Activated naive CD4-positive, alpha-beta T cell treated with anti-CD3 and anti-CD28 coated beads, Interleukin-2, amount 10 ng/mL, durations not matched to agents 7 days and 5 days (primary cell): ENCODE measurements at regions not wholly inside any gene's neighbourhood (a gene's known extent, or its start where the extent isn't known, plus 50 kb on each side); places are given as distances from the start of the nearest gene placed in this dataset.
"Not testable (repeated sequence)": the region's sequence is repeated elsewhere in the genome, so short reads cannot be mapped to it uniquely, and the experiment has no call there.

Experiments used
- CTCF ChIA-PET: fragments of 350-600 bp; sonication (Branson Sonifier 250); formaldehyde crosslinking; loops from one replicate; lab custom pipeline; 2021; ENCODE audit warnings: antibody characterized with exemption; lab: Charles Lee
- DNase-seq: peaks from one replicate; pipeline ENCODE4 v3.0.0-alpha.2; 2020
- H3K27ac Mint-ChIP-seq: one replicate; pipeline ENCODE4 v1.8.0; 2021; ENCODE audit warnings: mild to moderate bottlenecking, moderate library complexity, mixed read lengths
- H3K27me3 Mint-ChIP-seq: one replicate; pipeline ENCODE4 v1.8.0; 2021; ENCODE audit warnings: mild to moderate bottlenecking, mixed read lengths
- H3K36me3 Mint-ChIP-seq: one replicate; pipeline ENCODE4 v1.8.0; 2021; ENCODE audit warnings: mixed read lengths
- H3K4me1 Mint-ChIP-seq: one replicate; pipeline ENCODE4 v1.8.0; 2021; ENCODE audit warnings: mixed read lengths
- H3K4me3 Mint-ChIP-seq: one replicate; pipeline ENCODE4 v1.8.0; 2021; ENCODE audit warnings: mild to moderate bottlenecking, moderate library complexity, mixed read lengths
- H3K9me3 Mint-ChIP-seq: one replicate; pipeline ENCODE4 v1.8.0; 2021; ENCODE audit warnings: mixed read lengths

- H3K4me3 Mint-ChIP-seq, H3K4me1 Mint-ChIP-seq, H3K9me3 Mint-ChIP-seq, H3K27ac Mint-ChIP-seq, H3K36me3 Mint-ChIP-seq, DNase-seq, CTCF ChIA-PET, H3K27me3 Mint-ChIP-seq: not testable (repeated sequence)
Observed at GRCh38 chr3:75241226-75241962, 422.7 kb upstream of the FRG2C start.

DNA sequence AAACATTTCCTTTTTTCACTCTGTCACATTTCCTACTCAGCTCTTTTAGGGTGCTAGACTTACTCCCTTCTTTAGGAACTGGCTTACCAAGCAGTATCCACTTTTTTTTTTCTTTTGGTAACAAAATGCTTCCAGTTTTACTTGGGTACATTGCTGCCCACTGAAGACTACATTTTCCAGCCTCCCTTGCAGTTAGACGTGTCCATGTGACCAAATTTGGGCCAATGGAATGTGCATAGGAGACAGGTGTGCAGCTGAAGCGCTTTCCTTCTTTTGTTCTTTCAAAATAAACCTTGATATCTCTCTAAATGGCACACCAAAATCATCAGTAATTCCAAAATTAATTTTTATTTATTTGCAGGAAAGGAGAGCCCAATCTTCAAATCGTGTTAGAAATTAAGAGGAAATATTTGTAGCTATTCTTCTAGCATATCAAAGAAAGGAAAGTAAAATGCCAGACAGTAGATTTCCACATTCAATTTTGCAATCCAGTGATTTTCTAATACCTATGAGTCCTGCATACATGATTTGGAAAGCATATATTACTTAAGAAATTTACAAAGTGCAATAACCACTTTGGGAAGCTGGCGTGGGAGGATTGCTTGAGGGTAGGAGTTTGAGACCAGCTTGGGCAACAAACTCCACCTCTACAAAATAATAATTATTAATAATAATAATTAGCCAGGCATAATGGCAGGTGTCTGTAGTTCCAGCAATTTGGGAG lies 422.0 kb upstream of the FRG2C start:
- CTCF ChIA-PET, result no interaction called here
- no peak for DNase-seq
- H3K27ac Mint-ChIP-seq, result no peak overlapping the region
- no peaks in the 10 kb centered on the region for H3K9me3 Mint-ChIP-seq
- no peak overlapping the region for H3K4me3 Mint-ChIP-seq
- no peaks in the 10 kb centered on the region for H3K36me3 Mint-ChIP-seq
- no peaks in the 10 kb centered on the region for H3K4me1 Mint-ChIP-seq
- no peaks in the 10 kb centered on the region for H3K27me3 Mint-ChIP-seq

GRCh38 chr3:75248974-75249373 lies 415.2 kb upstream of the FRG2C start:
- Mint-ChIP-seq H3K9me3 (no peaks in the 10 kb centered on the region), H3K4me3 (no peak overlapping the region), H3K36me3 (no peaks in the 10 kb centered on the region), H3K4me1 (peaks cover 5% of the 10 kb centered on the region), H3K27ac (no peak overlapping the region), H3K27me3 (no peaks in the 10 kb centered on the region)
- no peak for DNase-seq
- CTCF ChIA-PET, result no interaction called here

GRCh38 chr3:75254685-75255084 lies 409.4 kb upstream of the FRG2C start:
- Mint-ChIP-seq H3K27me3 (no peaks in the 10 kb centered on the region), H3K9me3 (no peaks in the 10 kb centered on the region), H3K36me3 (no peaks in the 10 kb centered on the region), H3K4me3 (no peak overlapping the region), H3K27ac (no peak overlapping the region), H3K4me1 (no peaks in the 10 kb centered on the region)
- CTCF ChIA-PET, result no interaction called here
- DNase-seq, result no peak

GRCh38 chr3:75258825-75259683 lies 405.1 kb upstream of the FRG2C start:
- H3K27ac Mint-ChIP-seq, H3K27me3 Mint-ChIP-seq, H3K36me3 Mint-ChIP-seq, H3K4me3 Mint-ChIP-seq, H3K4me1 Mint-ChIP-seq, DNase-seq, H3K9me3 Mint-ChIP-seq: not testable (repeated sequence)
- CTCF ChIA-PET, result interaction anchor here (1.9 kb wide), 1 partner anchor 170 kb away, joined by 5 read pairs; no protein-coding TSS in a partner anchor

DNA sequence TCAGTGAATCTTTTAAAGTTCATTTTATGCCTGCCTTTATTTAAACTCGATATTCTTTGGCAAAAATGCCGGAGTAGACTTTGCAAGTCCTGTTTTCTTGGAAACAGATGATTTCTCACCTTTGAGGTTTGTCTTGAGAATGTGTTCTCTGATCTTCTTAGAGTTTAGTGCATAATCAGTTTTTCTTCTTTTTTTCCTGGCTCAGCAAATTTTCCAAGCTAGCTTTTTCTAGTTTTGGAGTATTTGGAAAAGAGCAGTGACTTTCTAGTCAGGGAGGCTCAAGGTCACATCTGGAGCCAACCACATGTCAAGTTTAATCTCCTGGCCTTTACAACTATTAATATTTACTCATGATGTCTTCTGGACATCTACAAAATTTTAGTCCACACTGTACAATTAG lies 403.2 kb upstream of the FRG2C start:
- H3K4me3 Mint-ChIP-seq, H3K36me3 Mint-ChIP-seq, H3K27me3 Mint-ChIP-seq, H3K4me1 Mint-ChIP-seq, DNase-seq, H3K9me3 Mint-ChIP-seq, CTCF ChIA-PET, H3K27ac Mint-ChIP-seq: not testable (repeated sequence)

DNA sequence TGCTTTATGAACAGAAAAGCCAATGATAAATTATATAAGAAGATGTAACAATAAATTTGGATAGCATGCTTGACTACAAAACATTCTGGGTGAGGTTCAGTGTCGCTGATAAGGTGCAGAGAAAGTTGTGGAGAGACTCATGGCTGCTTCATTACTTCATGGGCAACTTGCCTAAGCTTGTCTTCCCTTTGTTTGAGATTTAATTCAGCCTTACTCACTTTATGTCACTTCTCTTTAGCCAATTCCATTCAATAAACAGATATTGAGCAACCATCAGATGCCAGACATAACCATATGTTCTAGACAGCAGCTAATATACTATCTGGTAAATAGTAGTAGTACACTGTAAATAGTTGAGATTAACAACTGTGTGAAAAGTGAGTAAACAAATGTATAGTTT lies 401.5 kb upstream of the FRG2C start:
- no peak for DNase-seq

DNA sequence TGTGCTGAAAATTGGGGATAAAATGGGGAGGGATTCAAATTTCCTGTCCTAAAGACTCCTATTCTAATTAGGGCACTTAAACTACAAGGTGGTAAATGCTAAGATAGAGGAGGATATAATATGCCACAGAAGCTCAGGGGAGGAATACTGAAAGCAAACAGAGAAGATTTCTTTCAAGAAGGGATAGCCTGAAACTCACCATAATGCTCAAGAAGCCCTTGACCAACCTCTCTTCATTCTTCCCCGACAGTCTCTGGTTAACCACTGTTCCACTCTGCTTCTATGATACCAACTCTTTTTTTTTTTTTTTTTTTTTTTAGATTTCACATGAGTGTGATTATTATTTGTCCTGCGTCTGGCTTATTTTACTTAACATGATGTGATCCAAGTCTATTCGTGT lies 398.2 kb upstream of the FRG2C start:
- CTCF ChIA-PET, result no interaction called here
- no peaks in the 10 kb centered on the region for H3K27me3 Mint-ChIP-seq
- no peak overlapping the region for H3K27ac Mint-ChIP-seq
- no peaks in the 10 kb centered on the region for H3K9me3 Mint-ChIP-seq
- DNase-seq, result no peak
- no peaks in the 10 kb centered on the region for H3K36me3 Mint-ChIP-seq
- H3K4me3 Mint-ChIP-seq, result no peak overlapping the region
- H3K4me1 Mint-ChIP-seq, result no peaks in the 10 kb centered on the region

More for the DNA sequence above, 401.5 kb upstream of the FRG2C start:
- Mint-ChIP-seq H3K36me3 (no peaks in the 10 kb centered on the region), H3K27ac (no peak overlapping the region), H3K27me3 (no peaks in the 10 kb centered on the region), H3K4me3 (no peak overlapping the region), H3K4me1 (no peaks in the 10 kb centered on the region), H3K9me3 (no peaks in the 10 kb centered on the region)
- CTCF ChIA-PET, result no interaction called here

GRCh38 chr3:75268576-75268975 lies 395.6 kb upstream of the FRG2C start:
- H3K4me3 Mint-ChIP-seq, H3K9me3 Mint-ChIP-seq, DNase-seq, H3K27ac Mint-ChIP-seq, H3K27me3 Mint-ChIP-seq, CTCF ChIA-PET, H3K4me1 Mint-ChIP-seq, H3K36me3 Mint-ChIP-seq: not testable (repeated sequence)

DNA sequence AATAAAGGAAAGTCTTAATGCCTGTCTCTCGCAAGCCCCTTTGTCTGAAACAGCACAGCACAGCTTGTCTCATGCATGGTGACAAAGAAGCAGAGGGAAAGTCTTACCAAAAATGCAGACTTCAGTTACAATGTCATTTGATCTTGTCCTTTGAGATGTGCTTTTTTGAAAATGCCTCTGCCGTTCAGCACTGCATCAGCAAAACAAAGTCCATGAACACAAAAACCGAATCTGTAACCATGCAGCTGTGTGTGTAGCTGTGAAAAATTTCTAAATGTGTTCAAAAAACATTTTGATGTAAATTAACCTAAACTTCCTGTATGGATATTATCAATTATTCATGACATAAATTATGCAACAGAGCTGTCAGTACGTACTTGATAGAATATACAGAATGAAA lies 391.9 kb upstream of the FRG2C start:
- CTCF ChIA-PET, DNase-seq, H3K27ac Mint-ChIP-seq, H3K4me3 Mint-ChIP-seq, H3K9me3 Mint-ChIP-seq, H3K27me3 Mint-ChIP-seq, H3K36me3 Mint-ChIP-seq, H3K4me1 Mint-ChIP-seq: not testable (repeated sequence)

GRCh38 chr3:75272691-75273090 lies 391.4 kb upstream of the FRG2C start:
- DNase-seq, result no peak
- no peak overlapping the region for H3K4me3 Mint-ChIP-seq
- CTCF ChIA-PET, result no interaction called here
- no peak overlapping the region for H3K27ac Mint-ChIP-seq
- no peaks in the 10 kb centered on the region for H3K4me1 Mint-ChIP-seq
- H3K9me3 Mint-ChIP-seq, result no peaks in the 10 kb centered on the region
- H3K36me3 Mint-ChIP-seq, result no peaks in the 10 kb centered on the region
- H3K27me3 Mint-ChIP-seq, result no peaks in the 10 kb centered on the region

GRCh38 chr3:75285531-75286148 lies 378.5 kb upstream of the FRG2C start:
- H3K4me1 Mint-ChIP-seq, H3K4me3 Mint-ChIP-seq, CTCF ChIA-PET: not testable (repeated sequence)

GRCh38 chr3:75288972-75289574 lies 375.1 kb upstream of the FRG2C start:
- H3K27ac Mint-ChIP-seq, DNase-seq, H3K27me3 Mint-ChIP-seq, CTCF ChIA-PET, H3K36me3 Mint-ChIP-seq, H3K9me3 Mint-ChIP-seq, H3K4me3 Mint-ChIP-seq, H3K4me1 Mint-ChIP-seq: not testable (repeated sequence)

More at GRCh38 chr3:75285531-75286148, 378.5 kb upstream of the FRG2C start:
- H3K9me3 Mint-ChIP-seq, H3K27me3 Mint-ChIP-seq, H3K36me3 Mint-ChIP-seq, H3K27ac Mint-ChIP-seq, DNase-seq: not testable (repeated sequence)

DNA sequence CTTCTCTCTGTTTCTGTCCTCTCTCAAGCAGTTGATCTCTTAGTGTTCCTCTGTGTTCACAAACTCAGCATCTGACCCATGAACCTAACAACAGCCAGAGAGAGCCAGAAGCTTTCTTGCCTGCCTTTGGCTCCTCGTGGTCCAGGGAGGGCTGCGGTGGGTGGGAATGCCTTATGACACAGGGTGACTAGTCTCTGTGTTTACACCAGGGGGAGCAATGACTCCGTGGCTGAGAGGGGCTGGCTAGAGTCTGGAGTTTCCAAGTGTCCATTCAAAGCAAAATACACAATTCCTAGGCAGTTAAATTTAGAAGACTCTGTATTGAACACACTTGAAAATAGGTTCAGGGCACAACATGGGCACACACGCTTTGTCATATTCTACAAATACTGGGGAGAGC lies 370.0 kb upstream of the FRG2C start:
- H3K4me1 Mint-ChIP-seq, result no peaks in the 10 kb centered on the region
- no peaks in the 10 kb centered on the region for H3K27me3 Mint-ChIP-seq
- peak; percentile 21 for DNase-seq
- H3K27ac Mint-ChIP-seq, result no peak overlapping the region
- no peak overlapping the region for H3K4me3 Mint-ChIP-seq
- no peaks in the 10 kb centered on the region for H3K36me3 Mint-ChIP-seq
- H3K9me3 Mint-ChIP-seq, result no peaks in the 10 kb centered on the region
- CTCF ChIA-PET, result interaction anchor here (1.4 kb wide), 1 partner anchor 128 kb away, joined by 5 read pairs; no protein-coding TSS in a partner anchor
